Fibroblast of villous mesenchyme (primary cell): ENCODE measurements at regions not wholly inside any gene's neighbourhood (a gene's known extent, or its start where the extent isn't known, plus 50 kb on each side); places are given as distances from the start of the nearest gene placed in this dataset.

Source experiments
- DNase-seq: peaks from one replicate; pipeline ENCODE4 v3.0.0-alpha.2; 2010; ENCODE audit warnings: low read depth
- H3K4me3 ChIP-seq: 2 replicates; pipeline ENCODE4 v1.5.1; 2011; ENCODE audit warnings: low read depth, mild to moderate bottlenecking, low read length
- CTCF ChIP-seq: IDR thresholded peaks from 2 replicates; pipeline ENCODE4 v1.5.1; 2012; ENCODE audit warnings: low read depth, mild to moderate bottlenecking, low read length; ENCODE audit not compliant: insufficient read depth

GRCh38 chr20:56890011-56890410 lies 260.9 kb downstream of the TFAP2C start:
- no peak for DNase-seq
- TF ChIP-seq CTCF = no peak
- no peak overlapping the region for H3K4me3 ChIP-seq

- H3K4me3 ChIP-seq = no peak overlapping the region
- TF ChIP-seq CTCF = no peak
- no peak for DNase-seq
These were observed 264.3 kb downstream of the TFAP2C start for GRCh38 chr20:56893226-56893917.

- no peak for DNase-seq
- no peak for TF ChIP-seq CTCF
- no peak overlapping the region for H3K4me3 ChIP-seq
These were observed 267.3 kb downstream of the TFAP2C start for GRCh38 chr20:56896447-56896846.

GRCh38 chr20:56897318-56897957 lies 268.3 kb downstream of the TFAP2C start:
- H3K4me3 ChIP-seq = no peak overlapping the region
- no peak for TF ChIP-seq CTCF
- DNase-seq = no peak

GRCh38 chr20:56897958-56898349 lies 268.8 kb downstream of the TFAP2C start:
- no peak overlapping the region for H3K4me3 ChIP-seq
- TF ChIP-seq CTCF = no peak
- DNase-seq = no peak

GRCh38 chr20:56899506-56899905 lies 270.4 kb downstream of the TFAP2C start:
- DNase-seq = no peak
- TF ChIP-seq CTCF = no peak
- no peak overlapping the region for H3K4me3 ChIP-seq
